Transverse colon (tissue), 4 donors: ENCODE measurements at regions not wholly inside any gene's neighbourhood (a gene's known extent, or its start where the extent isn't known, plus 50 kb on each side); places are given as distances from the start of the nearest gene placed in this dataset.

Experiments used
- DNase-seq: peaks from one replicate; pipeline ENCODE4 v3.0.0-alpha.2; 2019
- H3K27ac ChIP-seq, 4 donors: fragments of 200-600 bp; sonication (generic); 2 replicates each; pipeline ENCODE4 v1.5.1; 2016 to 2018; ENCODE audit warnings: inconsistent platforms in 4 of 4
- H3K27me3 ChIP-seq: fragments of 200-600 bp; sonication (generic); 2 replicates; pipeline ENCODE4 v1.5.1; 2017; ENCODE audit warnings: inconsistent platforms
- H3K36me3 ChIP-seq, 4 donors: fragments of 200-600 bp; sonication (generic); 2 replicates each; pipeline ENCODE4 v1.5.1; 2017 to 2019; ENCODE audit warnings: inconsistent platforms in 4 of 4
- H3K4me1 ChIP-seq, 4 donors: fragments of 200-600 bp; sonication (generic); 2 replicates each; pipeline ENCODE4 v1.5.1; 2017 to 2020; ENCODE audit warnings: inconsistent platforms in 4 of 4
- H3K4me3 ChIP-seq, 4 donors: fragments of 200-600 bp; sonication (generic); 1 replicate in 1 of 4; 2 replicates in 3 of 4; pipeline versions ENCODE4 v1.5.1 to v1.6.1; 2017 to 2019; ENCODE audit warnings: inconsistent platforms in 4 of 4
- H3K9me3 ChIP-seq, 2 donors: fragments of 200-600 bp; sonication (generic); 2 replicates each; pipeline ENCODE4 v1.5.1; 2017 to 2019; ENCODE audit warnings: inconsistent platforms in 2 of 2
- EP300 ChIP-seq: sonication (generic); formaldehyde crosslinking; IDR thresholded peaks from one replicate; pipeline ENCODE4 v1.6.1; 2017; ENCODE audit warnings: antibody characterized with exemption, low read depth
- POLR2A ChIP-seq: fragments of 450-650 bp; IDR thresholded peaks from one replicate; pipeline ENCODE4 v1.6.1; 2016; ENCODE audit warnings: antibody characterized with exemption, mild to moderate bottlenecking, moderate library complexity
- POLR2AphosphoS5 ChIP-seq, 3 donors: sonication (generic); formaldehyde crosslinking; IDR thresholded peaks; one replicate each; pipeline ENCODE4 v1.6.1; 2016; ENCODE audit warnings: antibody characterized with exemption in 3 of 3
- WGBS, 2 donors: methylation state at CpG; one replicate each; pipeline ENCODE4 v1.1.5; 2018; ENCODE audit warnings: low coverage in 1 of 2; 5-methylcytosine and 5-hydroxymethylcytosine counted together
- in situ Hi-C, 4 donors: fragments of 200-750 bp; cut with MboI; loops; one replicate each; pipeline versions ENCODE4 v1.15.0 to v1.15.1; 2017; ENCODE audit warnings: low sequenced_read_pairs in 3 of 4, low pct_ligation_motif_present in 1 of 4, low pct_unique_long_range_greater_than_20kb in 1 of 4
- intact Hi-C: fragments of 100-400 bp; cut with DNase I; formaldehyde crosslinking; loops from one replicate; pipeline ENCODE4 v1.15.1; 2023; ENCODE audit warnings: low total_unique reads
- TF ChIP-seq, protein P1 (sequence below), 5 experiments: fragments of 200-600 bp in 3 of 5; fragments of 450-650 bp in 2 of 5; sonication (generic) in 3 of 5; IDR thresholded peaks; 1 replicate in 2 of 5; 2 replicates in 3 of 5; pipeline ENCODE4 v1.5.1; 2016 to 2017; ENCODE audit warnings: antibody characterized with exemption in 5 of 5, inconsistent platforms in 3 of 5, mild to moderate bottlenecking in 2 of 5, moderate library complexity in 1 of 5

GRCh38 chr2:76288146-76288545, 577.4 kb upstream of the GCFC2 start:
- Histone ChIP-seq H3K36me3 (no peaks in the 10 kb centered on the region), H3K9me3 (no peaks in the 10 kb centered on the region), H3K4me3 (no peak overlapping the region), H3K4me1 (no peaks in the 10 kb centered on the region), H3K27me3 (no peaks in the 10 kb centered on the region), H3K27ac (no peak overlapping the region)
- 60 to 66% methylated on average over 1 to 2 of the region's 2 CpGs for WGBS, 2 donors
- in situ Hi-C loops: no loop called here
- DNase-seq: no peak
- intact Hi-C loops: no loop called here
- TF ChIP-seq, protein P1, sequence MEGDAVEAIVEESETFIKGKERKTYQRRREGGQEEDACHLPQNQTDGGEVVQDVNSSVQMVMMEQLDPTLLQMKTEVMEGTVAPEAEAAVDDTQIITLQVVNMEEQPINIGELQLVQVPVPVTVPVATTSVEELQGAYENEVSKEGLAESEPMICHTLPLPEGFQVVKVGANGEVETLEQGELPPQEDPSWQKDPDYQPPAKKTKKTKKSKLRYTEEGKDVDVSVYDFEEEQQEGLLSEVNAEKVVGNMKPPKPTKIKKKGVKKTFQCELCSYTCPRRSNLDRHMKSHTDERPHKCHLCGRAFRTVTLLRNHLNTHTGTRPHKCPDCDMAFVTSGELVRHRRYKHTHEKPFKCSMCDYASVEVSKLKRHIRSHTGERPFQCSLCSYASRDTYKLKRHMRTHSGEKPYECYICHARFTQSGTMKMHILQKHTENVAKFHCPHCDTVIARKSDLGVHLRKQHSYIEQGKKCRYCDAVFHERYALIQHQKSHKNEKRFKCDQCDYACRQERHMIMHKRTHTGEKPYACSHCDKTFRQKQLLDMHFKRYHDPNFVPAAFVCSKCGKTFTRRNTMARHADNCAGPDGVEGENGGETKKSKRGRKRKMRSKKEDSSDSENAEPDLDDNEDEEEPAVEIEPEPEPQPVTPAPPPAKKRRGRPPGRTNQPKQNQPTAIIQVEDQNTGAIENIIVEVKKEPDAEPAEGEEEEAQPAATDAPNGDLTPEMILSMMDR (IDR thresholded peaks at IDR 0.05): no peak
- TF ChIP-seq EP300: no peak
- no peak for TF ChIP-seq POLR2AphosphoS5 (IDR thresholded peaks at IDR 0.05)
- TF ChIP-seq POLR2A: no peak

DNA sequence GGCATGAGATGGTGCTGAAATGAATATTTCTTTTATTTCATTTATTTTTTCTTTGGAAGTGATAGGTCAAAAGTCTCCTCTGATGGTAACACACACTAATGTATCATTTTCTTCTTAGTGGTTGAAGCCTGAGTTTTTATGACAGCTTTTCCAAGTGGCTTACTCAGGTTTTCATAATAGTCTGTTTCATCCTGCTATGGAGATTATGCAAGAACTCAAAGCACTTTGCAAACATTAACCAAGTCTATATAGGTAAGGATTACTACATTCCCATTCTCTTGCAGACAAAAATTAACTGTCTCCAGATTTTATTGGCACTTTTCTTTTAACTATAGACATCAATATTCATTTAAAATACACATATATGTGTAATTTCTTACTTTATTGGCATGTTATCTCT, 572.6 kb upstream of the GCFC2 start:
- intact Hi-C loops: no loop called here
- DNase-seq: no peak
- no peaks in the 10 kb centered on the region for H3K36me3 ChIP-seq
- H3K4me1 ChIP-seq: no peaks in the 10 kb centered on the region
- TF ChIP-seq POLR2A: no peak
- TF ChIP-seq POLR2AphosphoS5 (IDR thresholded peaks at IDR 0.05): no peak
- TF ChIP-seq, protein P1 (IDR thresholded peaks at IDR 0.05): no peak
- TF ChIP-seq EP300: no peak
- no peak overlapping the region for H3K4me3 ChIP-seq
- H3K9me3 ChIP-seq: no peaks in the 10 kb centered on the region
- H3K27me3 ChIP-seq: no peaks in the 10 kb centered on the region
- in situ Hi-C loops: no loop called here
- H3K27ac ChIP-seq: no peak overlapping the region

DNA sequence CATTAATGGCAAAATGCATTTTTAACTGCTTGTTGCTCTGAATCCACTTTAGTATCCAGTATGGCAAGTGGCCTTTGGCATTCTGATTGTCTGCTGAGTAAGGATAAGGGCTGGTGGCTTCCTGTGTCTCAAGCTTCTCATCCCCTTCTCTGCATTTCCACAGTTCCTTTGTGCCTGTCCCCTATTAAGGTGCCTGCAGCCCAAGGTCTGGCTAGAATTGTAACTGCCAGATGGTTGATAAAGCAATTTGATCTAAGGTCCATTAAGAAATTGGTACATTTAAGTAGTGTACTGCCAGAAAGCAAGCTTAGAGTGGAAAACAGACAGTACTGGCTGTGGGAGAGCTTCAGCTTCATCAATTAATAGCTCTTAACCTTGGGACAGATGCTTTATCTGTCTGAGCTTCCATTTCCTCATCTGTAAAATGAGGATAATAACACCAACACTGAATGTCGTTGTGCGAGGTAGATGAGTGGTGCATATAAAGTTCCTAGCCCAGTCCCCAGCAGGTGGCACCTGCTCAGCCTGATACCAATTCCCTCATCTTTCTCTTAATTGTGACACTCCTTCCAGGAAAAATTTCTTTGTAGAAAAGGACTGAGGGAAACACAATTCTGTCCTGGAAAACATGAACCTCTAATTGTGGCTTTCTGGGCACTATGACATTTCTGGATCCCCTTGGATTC, 570.6 kb upstream of the GCFC2 start:
- TF ChIP-seq EP300 (no peak), POLR2AphosphoS5 (IDR thresholded peaks at IDR 0.05) (no peak), POLR2A (no peak)
- TF ChIP-seq, protein P1 (IDR thresholded peaks at IDR 0.05): no peak
- no peaks in the 10 kb centered on the region for H3K27me3 ChIP-seq
- H3K27ac ChIP-seq: no peak overlapping the region
- intact Hi-C loops: no loop called here
- WGBS, 2 donors: 43 to 76% methylated on average over 2 of the region's 2 CpGs
- no peak overlapping the region for H3K4me3 ChIP-seq
- no peaks in the 10 kb centered on the region for H3K9me3 ChIP-seq
- H3K36me3 ChIP-seq: no peaks in the 10 kb centered on the region
- in situ Hi-C loops: no loop called here
- no peak for DNase-seq
- no peaks in the 10 kb centered on the region for H3K4me1 ChIP-seq

DNA sequence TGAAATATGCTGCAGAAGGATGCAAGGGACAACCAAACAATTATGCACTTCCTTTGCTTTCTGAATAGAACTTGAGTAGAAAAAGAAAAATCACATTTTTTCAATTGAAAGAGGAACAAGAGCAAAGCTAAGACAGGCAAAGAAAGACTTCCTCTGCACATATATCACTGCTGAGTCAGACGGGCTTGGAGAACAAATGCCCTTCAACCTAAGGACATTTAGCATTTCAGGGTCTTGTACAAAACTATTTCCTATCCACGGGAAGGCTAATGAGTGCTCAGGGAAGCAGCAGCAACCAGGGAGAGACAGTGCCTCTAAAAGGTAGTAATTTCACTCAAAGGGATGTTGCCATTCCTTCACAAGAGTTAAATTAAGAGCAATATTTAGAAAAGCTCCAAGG, 570.0 kb upstream of the GCFC2 start:
- DNase-seq: no peak
- intact Hi-C loops (no loop called here), in situ Hi-C loops (no loop called here)
- Histone ChIP-seq H3K9me3 (no peaks in the 10 kb centered on the region), H3K27ac (no peak overlapping the region), H3K27me3 (no peaks in the 10 kb centered on the region), H3K4me1 (no peaks in the 10 kb centered on the region), H3K4me3 (no peak overlapping the region), H3K36me3 (no peaks in the 10 kb centered on the region)
- 24 to 41% methylated on average over 2 of the region's 2 CpGs for WGBS, 2 donors
- no peak for TF ChIP-seq EP300
- no peak for TF ChIP-seq POLR2A
- TF ChIP-seq, protein P1 (IDR thresholded peaks at IDR 0.05): no peak
- no peak for TF ChIP-seq POLR2AphosphoS5 (IDR thresholded peaks at IDR 0.05)
